ENCODE measurements at regions not wholly inside any gene's neighbourhood (a gene's known extent, or its start where the extent isn't known, plus 50 kb on each side); places are given as distances from the start of the nearest gene placed in this dataset.

DNA sequence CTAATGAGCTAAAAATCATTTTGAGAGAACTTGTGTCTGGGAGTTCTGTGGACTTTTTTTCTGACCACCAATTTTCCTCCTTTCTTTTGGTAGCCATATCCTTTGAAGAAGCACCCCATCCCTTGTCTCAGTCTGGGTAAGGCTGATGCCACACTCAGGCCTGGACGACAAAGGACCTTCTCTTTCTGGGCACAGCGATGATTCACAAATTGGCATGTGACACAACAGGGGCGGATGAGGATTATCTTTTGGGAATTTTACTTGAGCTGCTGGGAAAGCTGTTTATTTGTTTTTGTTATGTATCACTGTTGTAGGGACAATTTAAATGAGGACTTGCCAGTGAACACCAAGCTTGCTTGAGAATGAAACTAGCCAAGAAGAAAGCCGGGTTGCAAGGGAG is 233.4 kb upstream of the HAND2 start:
- no peaks in the 10 kb centered on the region for H3K9me3 ChIP-seq (ENCODE audit: control insufficient read depth in 1 of 2, insufficient read depth in 1 of 2, low read depth in 1 of 2, low read length in 2 of 2)
- no peak overlapping the region for H2AFZ ChIP-seq (ENCODE audit: low read depth, low read length, poor library complexity, severe bottlenecking)
- no peaks in the 10 kb centered on the region for H3K9me2 ChIP-seq (ENCODE audit: insufficient read depth)
- ATAC-seq = no peak
- H3K79me2 ChIP-seq (ENCODE audit: insufficient read depth, low read length) = no peaks in the 10 kb centered on the region
- no peaks in the 10 kb centered on the region for H3K4me1 ChIP-seq (ENCODE audit: control insufficient read depth in 1 of 2, insufficient read depth in 2 of 2, low read length in 2 of 2)
- no peak overlapping the region for H3K4me2 ChIP-seq (ENCODE audit: low read length)
- peaks cover 20% of the 10 kb centered on the region; the same call in 1 of the 2 replicates for H3K27me3 ChIP-seq (ENCODE audit: insufficient read depth, low read length)
- no peaks in the 10 kb centered on the region for H4K20me1 ChIP-seq (ENCODE audit: insufficient read depth)
- TF ChIP-seq FOSL1 (IDR thresholded peaks at IDR 0.05; ENCODE audit: low read depth) = no peak
- no peak for TF ChIP-seq POLR2A (IDR thresholded peaks at IDR 0.05; ENCODE audit: borderline replicate concordance, extremely low read depth, insufficient read depth, insufficient read length)
- no peak for TF ChIP-seq ZFX (IDR thresholded peaks at IDR 0.05)
- TF ChIP-seq SP1 (IDR thresholded peaks at IDR 0.05; ENCODE audit: low read depth) = no peak
- BruUV-seq (replicated peaks) = no TSS peak
- CTCF ChIA-PET = interaction anchor here (2.9 kb wide), 1 partner anchor 11 kb away, joined by 13 read pairs; no protein-coding TSS in a partner anchor
- no peak overlapping the region for H3K9ac ChIP-seq (ENCODE audit: low read length)
- POLR2A ChIA-PET = no interaction called here
- no peak for DNase-seq (ENCODE audit: low read depth, low spot score)
- no peak overlapping the region for H3K4me3 ChIP-seq (replicated peaks in 1 of 2; ENCODE audit: low read depth in 1 of 2, low read length in 2 of 2)
- intact Hi-C loops (cut with micrococcal nuclease) = no loop called here
- no peaks in the 10 kb centered on the region for H3K36me3 ChIP-seq (ENCODE audit: control insufficient read depth in 1 of 2, insufficient read depth in 2 of 2, low read length in 2 of 2)
- RAD21 ChIA-PET (ENCODE audit: low non-redundant PET in 1 of 2, low total read pairs in 2 of 2, uncharacterized antibody in 2 of 2, unreplicated experiment in 2 of 2) = no interaction called here
- no peak overlapping the region for H3K27ac ChIP-seq (ENCODE audit: low read depth, low read length)

DNA sequence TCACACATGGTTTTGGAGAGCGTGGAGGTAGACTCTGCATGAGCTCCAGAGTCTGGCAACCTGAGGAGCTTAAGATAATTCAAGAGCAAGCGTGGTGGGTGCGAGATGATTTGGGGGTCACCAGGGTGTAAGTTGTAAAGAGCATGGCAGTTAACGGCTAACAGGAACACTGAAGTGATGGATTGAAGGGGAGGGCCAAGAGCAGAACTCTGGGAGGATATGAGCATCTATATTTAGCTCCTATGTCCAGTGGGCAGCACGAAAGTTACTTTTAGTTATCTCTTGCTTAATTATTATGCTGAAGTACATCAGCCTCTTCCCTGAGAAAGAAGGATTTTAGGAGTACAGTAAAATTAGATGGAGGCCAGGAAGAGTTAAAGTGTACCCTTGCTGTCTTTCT is 231.9 kb upstream of the HAND2 start:
- Histone ChIP-seq H3K36me3 (ENCODE audit: control insufficient read depth in 1 of 2, insufficient read depth in 2 of 2, low read length in 2 of 2) (no peaks in the 10 kb centered on the region), H3K4me2 (ENCODE audit: low read length) (no peak overlapping the region), H3K27me3 (ENCODE audit: insufficient read depth, low read length) (peaks cover 23% of the 10 kb centered on the region; the same call in 1 of the 2 replicates), H2AFZ (ENCODE audit: low read depth, low read length, poor library complexity, severe bottlenecking) (no peak overlapping the region), H3K4me3 (replicated peaks in 1 of 2; ENCODE audit: low read depth in 1 of 2, low read length in 2 of 2) (no peak overlapping the region), H3K79me2 (ENCODE audit: insufficient read depth, low read length) (no peaks in the 10 kb centered on the region), H3K27ac (ENCODE audit: low read depth, low read length) (no peak overlapping the region), H3K9ac (ENCODE audit: low read length) (no peak overlapping the region), H3K4me1 (ENCODE audit: control insufficient read depth in 1 of 2, insufficient read depth in 2 of 2, low read length in 2 of 2) (no peaks in the 10 kb centered on the region), H3K9me2 (ENCODE audit: insufficient read depth) (no peaks in the 10 kb centered on the region), H3K9me3 (ENCODE audit: control insufficient read depth in 1 of 2, insufficient read depth in 1 of 2, low read depth in 1 of 2, low read length in 2 of 2) (no peaks in the 10 kb centered on the region), H4K20me1 (ENCODE audit: insufficient read depth) (no peaks in the 10 kb centered on the region)
- ATAC-seq = no peak
- no peak for DNase-seq (ENCODE audit: low read depth, low spot score)
- intact Hi-C loops (cut with micrococcal nuclease) = no loop called here
- ChIA-PET POLR2A (no interaction called here), RAD21 (ENCODE audit: low non-redundant PET in 1 of 2, low total read pairs in 2 of 2, uncharacterized antibody in 2 of 2, unreplicated experiment in 2 of 2) (no interaction called here), CTCF (interaction anchor here (2.9 kb wide), 1 partner anchor 10 kb away, joined by 13 read pairs; no protein-coding TSS in a partner anchor)
- BruUV-seq (replicated peaks) = no TSS peak
- TF ChIP-seq, protein P1, sequence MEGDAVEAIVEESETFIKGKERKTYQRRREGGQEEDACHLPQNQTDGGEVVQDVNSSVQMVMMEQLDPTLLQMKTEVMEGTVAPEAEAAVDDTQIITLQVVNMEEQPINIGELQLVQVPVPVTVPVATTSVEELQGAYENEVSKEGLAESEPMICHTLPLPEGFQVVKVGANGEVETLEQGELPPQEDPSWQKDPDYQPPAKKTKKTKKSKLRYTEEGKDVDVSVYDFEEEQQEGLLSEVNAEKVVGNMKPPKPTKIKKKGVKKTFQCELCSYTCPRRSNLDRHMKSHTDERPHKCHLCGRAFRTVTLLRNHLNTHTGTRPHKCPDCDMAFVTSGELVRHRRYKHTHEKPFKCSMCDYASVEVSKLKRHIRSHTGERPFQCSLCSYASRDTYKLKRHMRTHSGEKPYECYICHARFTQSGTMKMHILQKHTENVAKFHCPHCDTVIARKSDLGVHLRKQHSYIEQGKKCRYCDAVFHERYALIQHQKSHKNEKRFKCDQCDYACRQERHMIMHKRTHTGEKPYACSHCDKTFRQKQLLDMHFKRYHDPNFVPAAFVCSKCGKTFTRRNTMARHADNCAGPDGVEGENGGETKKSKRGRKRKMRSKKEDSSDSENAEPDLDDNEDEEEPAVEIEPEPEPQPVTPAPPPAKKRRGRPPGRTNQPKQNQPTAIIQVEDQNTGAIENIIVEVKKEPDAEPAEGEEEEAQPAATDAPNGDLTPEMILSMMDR (IDR thresholded peaks at IDR 0.05 in 2 of 3, conservative IDR thresholded peaks at IDR 0.05 in 1 of 3; ENCODE audit: borderline replicate concordance in 1 of 3, insufficient read depth in 1 of 3, low read depth in 2 of 3, low read length in 2 of 3) = no peak
- TF ChIP-seq SP1 (IDR thresholded peaks at IDR 0.05; ENCODE audit: low read depth) (no peak), SRF (IDR thresholded peaks at IDR 0.05; ENCODE audit: low read depth) (no peak), FOSL1 (IDR thresholded peaks at IDR 0.05; ENCODE audit: low read depth) (no peak), CEBPB (IDR thresholded peaks at IDR 0.05; ENCODE audit: low read depth) (no peak), POLR2AphosphoS5 (IDR thresholded peaks at IDR 0.05; ENCODE audit: low read depth, low read length) (no peak), ELF1 (IDR thresholded peaks at IDR 0.05; ENCODE audit: borderline replicate concordance, low read depth) (no peak), EZH2 (IDR thresholded peaks at IDR 0.05) (no peak), CBX3 (IDR thresholded peaks at IDR 0.05; ENCODE audit: low read depth) (no peak), EZH2phosphoT487 (IDR thresholded peaks at IDR 0.05; ENCODE audit: borderline replicate concordance) (no peak), EGR1 (IDR thresholded peaks at IDR 0.05; ENCODE audit: low read depth) (no peak), ZNF274 (IDR thresholded peaks at IDR 0.05; ENCODE audit: low read depth, low read length) (no peak), POLR2A (IDR thresholded peaks at IDR 0.05; ENCODE audit: borderline replicate concordance, extremely low read depth, insufficient read depth, insufficient read length) (no peak), ZFX (IDR thresholded peaks at IDR 0.05) (no peak)
- TF ChIP-seq, protein P2, sequence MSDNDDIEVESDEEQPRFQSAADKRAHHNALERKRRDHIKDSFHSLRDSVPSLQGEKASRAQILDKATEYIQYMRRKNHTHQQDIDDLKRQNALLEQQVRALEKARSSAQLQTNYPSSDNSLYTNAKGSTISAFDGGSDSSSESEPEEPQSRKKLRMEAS (IDR thresholded peaks at IDR 0.05) = no peak
- TF ChIP-seq, protein P3, sequence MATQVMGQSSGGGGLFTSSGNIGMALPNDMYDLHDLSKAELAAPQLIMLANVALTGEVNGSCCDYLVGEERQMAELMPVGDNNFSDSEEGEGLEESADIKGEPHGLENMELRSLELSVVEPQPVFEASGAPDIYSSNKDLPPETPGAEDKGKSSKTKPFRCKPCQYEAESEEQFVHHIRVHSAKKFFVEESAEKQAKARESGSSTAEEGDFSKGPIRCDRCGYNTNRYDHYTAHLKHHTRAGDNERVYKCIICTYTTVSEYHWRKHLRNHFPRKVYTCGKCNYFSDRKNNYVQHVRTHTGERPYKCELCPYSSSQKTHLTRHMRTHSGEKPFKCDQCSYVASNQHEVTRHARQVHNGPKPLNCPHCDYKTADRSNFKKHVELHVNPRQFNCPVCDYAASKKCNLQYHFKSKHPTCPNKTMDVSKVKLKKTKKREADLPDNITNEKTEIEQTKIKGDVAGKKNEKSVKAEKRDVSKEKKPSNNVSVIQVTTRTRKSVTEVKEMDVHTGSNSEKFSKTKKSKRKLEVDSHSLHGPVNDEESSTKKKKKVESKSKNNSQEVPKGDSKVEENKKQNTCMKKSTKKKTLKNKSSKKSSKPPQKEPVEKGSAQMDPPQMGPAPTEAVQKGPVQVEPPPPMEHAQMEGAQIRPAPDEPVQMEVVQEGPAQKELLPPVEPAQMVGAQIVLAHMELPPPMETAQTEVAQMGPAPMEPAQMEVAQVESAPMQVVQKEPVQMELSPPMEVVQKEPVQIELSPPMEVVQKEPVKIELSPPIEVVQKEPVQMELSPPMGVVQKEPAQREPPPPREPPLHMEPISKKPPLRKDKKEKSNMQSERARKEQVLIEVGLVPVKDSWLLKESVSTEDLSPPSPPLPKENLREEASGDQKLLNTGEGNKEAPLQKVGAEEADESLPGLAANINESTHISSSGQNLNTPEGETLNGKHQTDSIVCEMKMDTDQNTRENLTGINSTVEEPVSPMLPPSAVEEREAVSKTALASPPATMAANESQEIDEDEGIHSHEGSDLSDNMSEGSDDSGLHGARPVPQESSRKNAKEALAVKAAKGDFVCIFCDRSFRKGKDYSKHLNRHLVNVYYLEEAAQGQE (IDR thresholded peaks at IDR 0.05; ENCODE audit: low read depth) = no peak
- TF ChIP-seq, protein P4, sequence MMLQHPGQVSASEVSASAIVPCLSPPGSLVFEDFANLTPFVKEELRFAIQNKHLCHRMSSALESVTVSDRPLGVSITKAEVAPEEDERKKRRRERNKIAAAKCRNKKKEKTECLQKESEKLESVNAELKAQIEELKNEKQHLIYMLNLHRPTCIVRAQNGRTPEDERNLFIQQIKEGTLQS (IDR thresholded peaks at IDR 0.05) = no peak
